Gastrocnemius medialis (tissue), 4 donors: ENCODE measurements at regions not wholly inside any gene's neighbourhood (a gene's known extent, or its start where the extent isn't known, plus 50 kb on each side); places are given as distances from the start of the nearest gene placed in this dataset.

ENCODE experiments used
- ATAC-seq, 2 donors: fragments of 150-250 bp; one replicate each; pipeline ENCODE4 v1.9.1; 2016
- DNase-seq, 2 donors: peaks; one replicate each; pipeline ENCODE4 v3.0.0-alpha.2; 2019
- H3K27ac ChIP-seq, 4 donors: fragments of 200-600 bp; sonication (generic); 1 replicate in 1 of 4; 2 replicates in 3 of 4; pipeline ENCODE4 v1.5.1; 2016 to 2018; ENCODE audit warnings: mild to moderate bottlenecking in 2 of 4, moderate library complexity in 1 of 4
- H3K27me3 ChIP-seq, 3 donors: fragments of 200-600 bp; sonication (generic) in 2 of 3; 1 replicate in 1 of 3; 2 replicates in 2 of 3; pipeline versions ENCODE4 v1.5.1 to v1.6.0; 2016 to 2019; ENCODE audit warnings: mild to moderate bottlenecking in 1 of 3, moderate library complexity in 1 of 3
- H3K36me3 ChIP-seq, 2 donors: fragments of 200-600 bp; sonication (generic) in 1 of 2; one replicate each; pipeline ENCODE4 v1.5.1; 2017 to 2018
- H3K4me1 ChIP-seq, 2 donors: fragments of 200-600 bp; sonication (generic) in 1 of 2; one replicate each; pipeline ENCODE4 v1.5.1; 2016 to 2017; ENCODE audit warnings: mild to moderate bottlenecking in 2 of 2
- H3K4me3 ChIP-seq, 4 donors: fragments of 200-600 bp; sonication (generic) in 3 of 4; 1 replicate in 1 of 4; 2 replicates in 3 of 4; pipeline ENCODE4 v1.5.1; 2016 to 2019; ENCODE audit warnings: mild to moderate bottlenecking in 2 of 4
- H3K9me3 ChIP-seq, 3 donors: fragments of 200-600 bp; sonication (generic) in 2 of 3; 1 replicate in 1 of 3; 2 replicates in 2 of 3; pipeline ENCODE4 v1.5.1; 2016 to 2019
- POLR2A ChIP-seq, 2 donors: fragments of 450-650 bp; IDR thresholded peaks; one replicate each; pipeline ENCODE4 v1.6.1; 2017; ENCODE audit warnings: antibody characterized with exemption in 2 of 2, mild to moderate bottlenecking in 2 of 2, moderate library complexity in 2 of 2
- in situ Hi-C, 4 donors: fragments of 200-750 bp; cut with MboI; loops; one replicate each; pipeline versions ENCODE4 v1.15.0 to v1.8.0; 2017; ENCODE audit warnings: low sequenced_read_pairs in 4 of 4
- intact Hi-C: fragments of 100-400 bp; cut with DNase I; formaldehyde crosslinking; loops from one replicate; pipeline ENCODE4 v1.15.1; 2023; ENCODE audit warnings: low total_unique reads
- TF ChIP-seq, protein P1 (sequence below), 5 experiments: fragments of 450-650 bp in 3 of 5; fragments of 200-600 bp in 2 of 5; sonication (generic) in 2 of 5; IDR thresholded peaks in 4 of 5; conservative IDR thresholded peaks in 1 of 5; 1 replicate in 4 of 5; 2 replicates in 1 of 5; pipeline ENCODE4 v1.5.1; 2016 to 2019; ENCODE audit warnings: antibody characterized with exemption in 5 of 5, mild to moderate bottlenecking in 3 of 5, moderate library complexity in 3 of 5

DNA sequence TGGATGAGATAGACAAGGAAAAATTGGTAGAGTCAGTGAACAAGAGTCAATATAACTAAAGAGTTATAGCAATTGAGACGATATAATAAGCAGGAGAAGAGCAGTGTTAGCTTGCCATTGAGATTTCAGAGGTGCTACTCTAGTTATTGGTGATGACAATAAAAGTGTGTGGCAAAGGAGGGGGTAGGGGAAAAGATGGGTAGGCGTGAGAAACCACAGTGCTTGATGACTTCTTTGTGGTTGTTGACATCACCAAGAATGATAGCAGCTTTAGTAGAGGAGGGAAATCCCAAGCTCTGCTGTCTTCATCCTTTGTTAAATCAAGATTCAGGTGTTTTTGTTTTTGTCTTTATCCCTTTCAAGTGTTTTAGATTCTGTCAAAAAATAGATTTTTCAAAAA is 179.9 kb upstream of the PPP3CA start:
- in situ Hi-C loops = no loop called here
- Histone ChIP-seq H3K27me3 (no peaks in the 10 kb centered on the region), H3K27ac (no peak overlapping the region), H3K9me3 (no peaks in the 10 kb centered on the region), H3K4me1 (no peaks in the 10 kb centered on the region), H3K4me3 (no peak overlapping the region), H3K36me3 (no peaks in the 10 kb centered on the region)
- DNase-seq = no peak
- intact Hi-C loops = no loop called here
- ATAC-seq = no peak
- no peak for TF ChIP-seq POLR2A (IDR thresholded peaks at IDR 0.05)
- TF ChIP-seq, protein P1, sequence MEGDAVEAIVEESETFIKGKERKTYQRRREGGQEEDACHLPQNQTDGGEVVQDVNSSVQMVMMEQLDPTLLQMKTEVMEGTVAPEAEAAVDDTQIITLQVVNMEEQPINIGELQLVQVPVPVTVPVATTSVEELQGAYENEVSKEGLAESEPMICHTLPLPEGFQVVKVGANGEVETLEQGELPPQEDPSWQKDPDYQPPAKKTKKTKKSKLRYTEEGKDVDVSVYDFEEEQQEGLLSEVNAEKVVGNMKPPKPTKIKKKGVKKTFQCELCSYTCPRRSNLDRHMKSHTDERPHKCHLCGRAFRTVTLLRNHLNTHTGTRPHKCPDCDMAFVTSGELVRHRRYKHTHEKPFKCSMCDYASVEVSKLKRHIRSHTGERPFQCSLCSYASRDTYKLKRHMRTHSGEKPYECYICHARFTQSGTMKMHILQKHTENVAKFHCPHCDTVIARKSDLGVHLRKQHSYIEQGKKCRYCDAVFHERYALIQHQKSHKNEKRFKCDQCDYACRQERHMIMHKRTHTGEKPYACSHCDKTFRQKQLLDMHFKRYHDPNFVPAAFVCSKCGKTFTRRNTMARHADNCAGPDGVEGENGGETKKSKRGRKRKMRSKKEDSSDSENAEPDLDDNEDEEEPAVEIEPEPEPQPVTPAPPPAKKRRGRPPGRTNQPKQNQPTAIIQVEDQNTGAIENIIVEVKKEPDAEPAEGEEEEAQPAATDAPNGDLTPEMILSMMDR (IDR thresholded peaks at IDR 0.05 in 4 of 5, conservative IDR thresholded peaks at IDR 0.05 in 1 of 5) = no peak

DNA sequence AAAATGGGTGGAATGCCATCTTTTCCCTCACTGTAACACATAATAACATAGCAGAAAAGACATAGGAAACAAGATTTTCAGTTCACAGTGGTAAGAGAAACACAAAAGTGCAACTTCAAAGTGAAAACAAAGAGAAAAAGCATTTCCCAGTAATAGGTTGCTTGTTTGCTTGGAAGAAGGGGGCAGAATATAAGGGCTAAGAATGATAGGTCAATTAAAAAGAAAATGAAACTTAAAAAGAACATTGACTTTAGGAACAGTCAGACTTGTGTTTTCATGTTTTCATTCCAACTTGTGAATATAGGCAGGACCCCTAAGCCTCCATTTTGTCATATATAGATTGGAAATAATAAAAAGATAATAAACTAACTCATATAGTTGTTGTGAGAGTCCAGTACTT is 168.2 kb upstream of the PPP3CA start:
- H3K27me3 ChIP-seq = no peaks in the 10 kb centered on the region
- intact Hi-C loops = no loop called here
- no peak overlapping the region for H3K27ac ChIP-seq
- no peaks in the 10 kb centered on the region for H3K9me3 ChIP-seq
- no peak for DNase-seq
- TF ChIP-seq, protein P1 (IDR thresholded peaks at IDR 0.05 in 4 of 5, conservative IDR thresholded peaks at IDR 0.05 in 1 of 5) = no peak
- TF ChIP-seq POLR2A (IDR thresholded peaks at IDR 0.05) = no peak
- H3K36me3 ChIP-seq = no peaks in the 10 kb centered on the region
- H3K4me3 ChIP-seq = no peak overlapping the region
- in situ Hi-C loops = no loop called here
- ATAC-seq = no peak
- H3K4me1 ChIP-seq = no peaks in the 10 kb centered on the region

DNA sequence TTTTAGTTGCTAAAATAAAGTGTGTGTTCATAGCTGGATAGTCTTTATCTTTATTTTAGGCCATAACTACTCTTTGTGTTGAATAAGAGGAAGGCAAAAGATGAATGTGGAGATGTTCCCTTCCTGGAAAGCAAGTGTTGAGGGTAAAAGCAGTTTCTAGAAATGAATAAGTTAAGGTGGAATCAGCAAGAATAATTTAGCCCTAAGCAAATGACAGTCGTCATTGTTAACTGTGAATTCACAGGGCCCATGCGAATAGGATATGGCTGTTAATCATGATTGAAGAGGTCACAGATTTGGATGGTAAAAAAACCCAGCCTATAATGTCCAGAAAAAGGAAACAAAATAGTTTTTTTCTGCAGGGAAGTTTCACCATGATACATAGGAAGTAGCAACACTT is 167.8 kb upstream of the PPP3CA start:
- Histone ChIP-seq H3K9me3 (no peaks in the 10 kb centered on the region), H3K4me3 (no peak overlapping the region), H3K36me3 (no peaks in the 10 kb centered on the region), H3K27ac (no peak overlapping the region), H3K4me1 (no peaks in the 10 kb centered on the region), H3K27me3 (no peaks in the 10 kb centered on the region)
- in situ Hi-C loops = no loop called here
- DNase-seq (no peak), ATAC-seq (no peak)
- intact Hi-C loops = no loop called here
- TF ChIP-seq, protein P1 (IDR thresholded peaks at IDR 0.05 in 4 of 5, conservative IDR thresholded peaks at IDR 0.05 in 1 of 5) = no peak
- TF ChIP-seq POLR2A (IDR thresholded peaks at IDR 0.05) = no peak

DNA sequence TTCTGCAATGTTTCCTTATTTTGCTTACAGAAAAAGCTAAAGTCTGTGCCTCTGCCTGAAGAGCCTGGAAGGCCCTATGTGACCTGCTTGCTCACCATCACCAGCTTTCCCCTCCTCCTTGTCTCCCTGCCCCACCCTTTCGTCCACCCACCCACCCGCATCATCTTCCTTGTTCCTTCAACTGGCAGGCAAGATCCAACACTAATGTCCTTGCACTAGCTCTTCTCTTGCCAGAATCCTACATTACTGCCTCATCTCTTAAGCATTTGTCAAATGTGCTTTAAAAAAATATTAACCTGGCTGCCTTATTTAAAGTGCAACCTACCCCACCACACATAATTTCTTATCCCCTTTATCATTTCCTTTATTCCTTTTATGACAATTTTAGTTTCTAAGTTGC is 165.1 kb upstream of the PPP3CA start:
- no peaks in the 10 kb centered on the region for H3K36me3 ChIP-seq
- H3K4me3 ChIP-seq = no peak overlapping the region
- in situ Hi-C loops (no loop called here), intact Hi-C loops (no loop called here)
- H3K9me3 ChIP-seq = no peaks in the 10 kb centered on the region
- no peak for DNase-seq
- TF ChIP-seq, protein P1 (IDR thresholded peaks at IDR 0.05 in 4 of 5, conservative IDR thresholded peaks at IDR 0.05 in 1 of 5) = no peak
- H3K4me1 ChIP-seq = no peaks in the 10 kb centered on the region
- H3K27me3 ChIP-seq = no peaks in the 10 kb centered on the region
- no peak overlapping the region for H3K27ac ChIP-seq
- no peak for ATAC-seq

DNA sequence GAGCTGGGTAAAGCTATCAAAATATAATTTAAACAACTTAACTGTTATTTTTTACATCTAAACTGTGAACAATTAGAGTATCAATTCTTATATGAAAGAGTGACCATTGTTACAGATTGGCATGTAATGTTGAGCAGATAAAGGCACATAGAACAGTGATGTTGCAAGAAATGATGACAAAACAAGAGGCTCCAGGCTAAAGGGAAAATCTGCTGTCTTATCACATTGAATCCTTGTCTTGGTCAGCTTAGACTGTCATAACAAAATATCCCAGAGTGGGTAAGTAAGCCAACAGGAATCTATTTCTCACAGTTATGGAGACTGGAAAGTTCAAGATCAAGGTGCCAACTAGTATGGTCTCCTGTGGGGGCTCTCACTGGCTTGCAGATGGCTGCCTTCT is 154.1 kb upstream of the PPP3CA start:
- TF ChIP-seq POLR2A (IDR thresholded peaks at IDR 0.05) = no peak
- TF ChIP-seq, protein P1 (IDR thresholded peaks at IDR 0.05 in 4 of 5, conservative IDR thresholded peaks at IDR 0.05 in 1 of 5) = no peak

More for the DNA sequence above, 154.1 kb upstream of the PPP3CA start:
- no peak for DNase-seq
- ATAC-seq = no peak
- no peaks in the 10 kb centered on the region for H3K9me3 ChIP-seq
- no peaks in the 10 kb centered on the region for H3K36me3 ChIP-seq
- intact Hi-C loops (no loop called here), in situ Hi-C loops (no loop called here)
- H3K4me1 ChIP-seq = no peaks in the 10 kb centered on the region
- no peak overlapping the region for H3K27ac ChIP-seq
- no peak overlapping the region for H3K4me3 ChIP-seq
- H3K27me3 ChIP-seq = no peaks in the 10 kb centered on the region
